HG02981 (cell line): ENCODE measurements at regions not wholly inside any gene's neighbourhood (a gene's known extent, or its start where the extent isn't known, plus 50 kb on each side); places are given as distances from the start of the nearest gene placed in this dataset.
"Not testable (repeated sequence)": the region's sequence is repeated elsewhere in the genome, so short reads cannot be mapped to it uniquely, and the experiment has no call there.

Experiments used
- ATAC-seq: cut with Tn5 transposase; IDR thresholded peaks from one replicate; pipeline ENCODE4 v1.9.1; 2021; ENCODE audit warnings: mild to moderate bottlenecking, moderate library complexity; ENCODE audit not compliant: unreplicated experiment

DNA sequence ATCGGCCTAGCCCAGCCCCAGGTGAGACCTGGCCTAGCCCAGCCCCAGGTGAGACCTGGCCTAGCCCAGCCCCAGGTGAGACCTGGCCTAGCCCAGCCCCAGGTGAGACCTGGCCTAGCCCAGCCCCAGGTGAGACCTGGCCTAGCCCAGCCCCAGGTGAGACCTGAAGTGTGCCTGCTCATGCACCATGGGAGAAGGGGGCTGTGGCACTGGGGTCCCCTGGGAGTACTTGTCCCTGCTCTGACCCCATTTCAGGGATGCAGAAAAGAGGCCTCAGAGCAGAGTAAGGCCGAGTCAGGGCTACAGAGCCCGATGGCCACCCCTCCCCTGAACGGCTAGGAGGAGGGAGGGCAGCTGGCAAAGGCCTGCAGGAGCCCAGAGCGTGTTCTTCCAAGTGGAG, 129.6 kb downstream of the CRYBB2 start:
- ATAC-seq, result not testable (repeated sequence)

DNA sequence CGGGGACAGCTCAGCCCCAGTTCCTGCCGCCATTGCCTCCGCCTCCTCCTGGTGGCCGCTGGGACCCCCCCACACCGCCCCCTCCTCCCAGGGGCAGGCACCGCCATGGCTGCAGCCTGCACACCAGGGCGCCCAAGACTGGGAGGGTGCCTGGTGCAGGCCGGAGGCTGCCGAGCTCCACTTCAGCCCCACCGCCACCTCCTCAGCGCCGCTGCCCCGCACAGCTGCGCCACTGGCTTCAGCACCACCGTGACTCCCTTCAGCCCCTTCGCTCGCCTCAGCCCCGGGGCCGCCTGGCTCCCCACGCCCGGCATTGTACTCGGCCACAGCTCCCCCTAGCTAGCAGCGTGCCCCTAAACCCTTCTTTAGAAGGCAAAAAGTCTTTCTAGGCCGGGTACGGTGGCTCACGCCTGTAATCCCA, 131.1 kb downstream of the CRYBB2 start:
- ATAC-seq, result no peak

DNA sequence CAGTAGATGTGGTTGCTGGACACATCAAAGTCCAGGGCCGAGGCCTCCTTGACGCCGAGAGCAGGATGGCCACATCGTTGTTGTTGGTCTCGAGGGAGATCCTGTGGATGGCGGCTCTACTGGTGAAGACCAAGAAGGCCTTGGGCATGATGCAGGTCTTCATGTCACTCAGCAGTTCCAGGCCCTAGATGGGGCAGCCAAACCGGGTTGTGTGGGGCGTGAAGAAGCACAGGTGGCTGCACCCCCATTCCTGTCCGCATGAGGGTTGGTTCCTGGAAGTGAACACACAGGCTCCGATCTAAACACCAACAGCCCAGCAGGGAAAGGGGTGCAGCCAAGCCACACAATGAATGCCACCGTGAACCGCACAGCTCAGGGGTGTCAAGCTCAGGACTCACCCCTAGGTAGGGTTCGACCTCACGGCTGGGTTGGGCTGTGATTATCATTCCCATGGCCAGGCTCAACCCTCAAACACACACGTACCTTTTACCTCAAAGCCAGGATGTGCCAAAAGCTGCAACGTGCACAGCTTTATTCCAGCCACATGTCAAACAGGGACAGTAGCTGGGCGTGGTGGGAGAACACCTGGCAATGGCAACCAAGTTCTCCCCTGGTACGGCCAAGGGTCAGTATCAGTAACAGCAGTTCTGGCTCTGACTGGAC, 132.3 kb downstream of the CRYBB2 start:
- no peak for ATAC-seq

DNA sequence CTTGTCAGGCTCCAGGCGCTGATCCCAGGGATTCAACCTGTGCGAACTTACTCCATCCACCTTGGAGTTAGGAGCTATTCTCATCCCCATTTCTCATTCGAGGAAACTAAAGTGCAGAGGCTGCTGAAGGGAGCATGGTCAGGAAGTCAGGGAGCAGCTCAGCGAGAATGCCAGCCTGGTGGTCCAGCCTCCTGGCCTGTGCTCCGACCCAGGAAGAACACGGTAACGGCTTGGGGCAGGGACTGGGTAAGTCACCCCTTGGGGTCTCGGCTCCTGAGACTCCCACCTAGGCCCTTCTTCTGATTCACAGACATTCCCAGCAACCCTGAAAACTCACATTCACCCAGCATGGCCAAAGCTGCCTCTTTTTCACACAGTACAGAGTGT, 132.8 kb downstream of the CRYBB2 start:
- no peak for ATAC-seq

GRCh38 chr22:25353516-25354445, 134.3 kb downstream of the CRYBB2 start:
- no peak for ATAC-seq

DNA sequence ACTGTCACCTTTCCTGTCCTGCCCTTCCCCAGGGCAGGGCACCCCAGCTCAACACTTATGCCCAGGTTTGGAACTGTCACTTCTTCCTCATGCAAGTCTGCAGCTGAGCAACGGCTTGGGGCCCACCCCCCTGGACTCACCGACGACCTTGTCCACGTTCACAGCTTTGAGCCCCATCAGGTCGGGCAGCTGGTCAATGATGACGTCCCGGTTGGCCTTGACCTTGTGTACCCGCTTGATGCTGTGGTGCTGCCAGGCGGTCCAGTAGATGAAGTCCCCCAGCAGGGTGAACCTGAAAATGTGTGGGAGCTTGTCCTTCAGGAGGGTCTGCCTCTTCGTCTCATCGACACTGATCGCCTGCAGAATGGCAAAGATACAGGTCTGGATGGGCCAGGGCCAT, 135.0 kb downstream of the CRYBB2 start:
- no peak for ATAC-seq

DNA sequence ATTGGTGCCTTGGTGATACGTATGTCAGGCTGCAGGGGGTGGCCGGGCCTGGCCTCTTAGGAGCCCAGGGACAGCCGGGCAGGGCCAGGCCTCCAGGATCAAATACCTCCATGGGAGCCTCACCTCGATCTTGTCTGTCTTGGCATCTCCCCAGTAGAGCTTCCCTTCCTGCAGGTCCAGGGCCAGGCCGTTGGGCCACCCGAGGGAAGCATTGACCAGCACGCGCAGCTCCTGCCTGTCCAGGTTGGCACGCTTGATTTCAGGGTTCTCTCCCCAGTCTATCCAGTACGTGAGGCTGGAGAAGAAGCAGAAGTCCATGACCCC, 137.7 kb downstream of the CRYBB2 start:
- no peak for ATAC-seq

DNA sequence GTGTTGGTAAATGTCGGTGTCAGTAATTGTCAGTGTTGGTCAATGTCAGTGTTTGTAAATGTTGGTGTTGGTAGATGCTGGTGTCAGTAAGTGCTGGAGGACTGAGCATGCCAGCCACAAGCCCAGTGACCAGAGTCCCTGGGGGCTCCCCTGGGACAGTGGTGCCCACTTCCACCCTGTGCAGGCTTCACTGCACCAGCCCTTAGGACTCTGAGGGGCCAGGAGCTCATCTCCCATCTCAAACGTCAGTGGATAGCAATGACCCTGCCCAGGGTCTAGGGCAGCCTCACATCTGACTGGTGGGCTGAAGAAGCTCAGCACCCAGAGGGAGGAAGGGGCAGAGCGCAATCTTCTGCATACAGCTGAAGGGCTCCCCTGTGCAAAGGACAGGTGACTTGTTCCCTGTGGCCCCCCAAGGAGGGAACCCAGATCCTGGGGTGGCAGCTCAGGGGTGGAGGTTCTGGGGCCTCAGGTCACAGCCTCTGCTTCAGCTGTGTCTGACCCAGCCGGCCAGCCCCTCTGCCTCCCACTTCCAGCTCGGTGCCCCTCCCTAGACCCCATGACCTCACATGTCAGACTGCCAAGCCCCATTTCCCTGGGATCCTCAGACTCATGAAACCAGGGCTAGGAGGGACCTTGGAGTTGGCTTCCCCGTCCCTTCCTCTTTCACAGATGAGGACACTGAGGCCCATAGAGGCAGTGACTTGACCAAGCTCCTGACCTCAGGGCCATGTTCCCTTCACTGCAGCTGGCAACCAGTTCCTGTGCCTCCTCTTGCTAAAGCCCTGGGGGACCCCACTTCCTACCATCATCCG, 138.4 kb downstream of the CRYBB2 start:
- no peak for ATAC-seq

- no peak for ATAC-seq
These were observed 139.2 kb downstream of the CRYBB2 start for GRCh38 chr22:25358421-25359170.

- ATAC-seq, result no peak
These were observed 140.3 kb downstream of the CRYBB2 start for GRCh38 chr22:25359601-25360261.

GRCh38 chr22:25360411-25360810, 141.0 kb downstream of the CRYBB2 start:
- ATAC-seq, result no peak

GRCh38 chr22:25360891-25361645, 141.6 kb downstream of the CRYBB2 start:
- ATAC-seq, result no peak

DNA sequence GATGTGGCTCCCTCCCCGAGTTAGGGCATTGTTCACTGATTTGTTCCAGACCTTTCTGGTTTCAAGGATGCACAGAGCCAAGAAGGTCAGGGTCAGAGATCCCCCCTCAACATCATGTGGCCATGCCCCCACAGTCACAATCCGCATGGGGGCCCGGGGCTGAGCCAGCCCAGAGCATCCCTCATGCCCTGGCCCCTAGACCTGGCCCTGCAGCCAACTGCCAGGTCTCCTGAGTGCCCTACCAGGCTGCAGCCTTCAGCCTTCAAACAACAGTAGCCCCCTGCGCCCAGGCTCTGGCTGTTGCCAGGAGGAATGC, 142.4 kb downstream of the CRYBB2 start:
- no peak for ATAC-seq

DNA sequence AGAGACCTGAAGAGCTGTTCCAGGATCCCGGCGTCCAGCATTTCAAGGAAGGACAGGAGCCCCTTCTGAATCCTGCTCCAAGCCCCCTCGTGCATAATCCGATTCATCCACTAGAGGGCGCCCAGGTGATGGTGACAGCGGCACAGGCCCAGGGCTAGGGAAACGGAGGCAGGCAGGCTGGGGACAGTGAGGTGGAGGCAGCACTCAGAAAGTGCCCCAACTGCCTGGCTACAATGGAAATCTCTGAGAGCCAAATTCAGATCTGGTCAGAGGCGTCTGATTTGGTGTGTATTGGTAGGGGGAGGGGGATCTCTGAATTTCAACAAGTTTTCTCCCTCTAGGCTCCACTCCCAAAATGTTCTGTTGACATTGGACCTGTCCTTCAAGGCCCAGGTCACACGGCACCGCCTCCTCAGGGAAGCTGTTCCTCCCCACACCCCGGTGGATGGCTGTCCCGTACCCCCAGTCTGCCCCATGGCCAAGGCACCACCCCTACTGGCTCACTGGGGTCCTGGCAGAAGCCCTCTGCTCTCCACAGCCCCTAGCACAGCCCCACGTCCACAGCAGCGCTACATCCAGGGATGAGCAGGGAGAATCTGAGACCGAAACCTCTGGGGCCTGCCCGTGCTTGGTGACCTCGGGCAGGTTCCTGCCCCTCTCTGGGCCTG, 142.9 kb downstream of the CRYBB2 start:
- ATAC-seq, result no peak

DNA sequence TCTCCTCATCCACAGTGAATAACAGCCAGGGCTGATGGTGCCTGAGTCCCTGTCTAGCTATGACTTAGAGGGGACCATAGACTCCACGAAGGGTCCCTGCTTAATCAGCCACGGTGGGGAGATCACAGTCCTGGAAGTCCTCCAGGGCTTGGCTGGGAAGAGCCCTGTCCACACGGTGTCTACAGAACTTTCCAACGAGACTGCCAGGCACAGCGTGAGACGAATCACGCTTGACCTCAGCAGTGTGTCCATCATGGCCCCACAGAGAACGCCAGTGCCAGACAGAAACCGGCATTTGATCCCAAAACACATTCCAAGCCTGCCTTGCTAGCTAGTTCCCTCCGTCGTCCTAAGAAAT, 143.4 kb downstream of the CRYBB2 start:
- ATAC-seq, result no peak

- no peak for ATAC-seq
These were observed 144.0 kb downstream of the CRYBB2 start for GRCh38 chr22:25363474-25363873.

DNA sequence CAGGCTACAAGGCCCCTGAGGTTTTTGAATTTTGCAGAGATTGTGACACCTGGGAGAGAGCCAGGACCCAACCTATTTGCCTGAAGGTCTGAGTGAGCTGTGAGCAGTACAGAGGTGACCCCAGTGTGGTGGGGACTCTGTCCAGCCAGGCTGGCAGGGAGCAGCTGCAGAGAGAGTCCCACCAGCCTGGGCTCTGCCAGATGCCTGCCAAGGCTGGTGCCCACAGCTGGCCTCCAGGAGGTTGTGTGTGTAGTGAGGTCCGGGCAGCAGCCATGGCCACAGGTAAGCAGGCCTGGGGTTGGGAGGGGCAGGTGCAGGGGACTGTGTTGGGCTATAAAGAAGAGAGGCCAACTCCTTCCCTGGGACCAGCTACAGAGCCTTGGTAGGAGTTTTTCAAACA, 144.8 kb downstream of the CRYBB2 start:
- ATAC-seq, result no peak

GRCh38 chr22:25364736-25365241, 145.3 kb downstream of the CRYBB2 start:
- ATAC-seq, result no peak
